HFFc6 (cell line): ENCODE measurements at regions not wholly inside any gene's neighbourhood (a gene's known extent, or its start where the extent isn't known, plus 50 kb on each side); places are given as distances from the start of the nearest gene placed in this dataset.

ENCODE experiments used
- DNase-seq: peaks from one replicate; pipeline ENCODE4 v3.0.0-alpha.2; 2018
- H3K27ac Mint-ChIP-seq: 2 replicates; pipeline ENCODE4 v1.8.0; 2020; ENCODE audit warnings: mild to moderate bottlenecking, mixed read lengths
- H3K27me3 Mint-ChIP-seq: 2 replicates; pipeline ENCODE4 v1.8.0; 2021; ENCODE audit warnings: mild to moderate bottlenecking, moderate library complexity, mixed read lengths; ENCODE audit not compliant: insufficient read depth
- H3K36me3 Mint-ChIP-seq: 2 replicates; pipeline ENCODE4 v1.8.0; 2021; ENCODE audit warnings: low read depth, mixed read lengths
- H3K4me1 Mint-ChIP-seq: 2 replicates; pipeline ENCODE4 v1.8.0; 2020; ENCODE audit warnings: low read depth, mixed read lengths
- H3K4me3 Mint-ChIP-seq: 2 replicates; pipeline ENCODE4 v1.8.0; 2020; ENCODE audit warnings: mild to moderate bottlenecking, moderate library complexity, mixed read lengths
- H3K9me3 Mint-ChIP-seq: 2 replicates; pipeline ENCODE4 v1.8.0; 2020; ENCODE audit warnings: mild to moderate bottlenecking, mixed read lengths
- TF ChIP-seq, protein P1 (sequence below): fragments of 200-600 bp; sonication (generic); IDR thresholded peaks from 2 replicates; pipeline ENCODE4 v1.5.0; 2021; ENCODE audit warnings: antibody characterized with exemption, mild to moderate bottlenecking

DNA sequence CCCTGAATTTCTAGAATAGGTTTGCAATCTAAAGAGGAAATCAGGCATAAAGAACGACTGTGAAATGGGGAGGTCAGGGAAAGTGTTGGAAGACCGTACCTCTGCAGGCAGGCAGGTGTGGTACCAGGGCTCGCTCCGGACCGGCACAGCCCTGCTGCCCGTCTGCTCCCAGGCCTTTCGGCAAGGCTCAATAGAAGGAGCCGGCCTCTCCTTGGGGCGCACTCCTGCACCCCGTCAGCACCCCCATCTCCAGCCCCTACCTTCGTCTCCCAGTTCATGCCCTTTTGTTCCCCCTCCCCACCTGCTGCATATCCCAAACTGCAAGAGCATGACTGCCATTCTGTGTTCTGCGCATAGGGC is 139.8 kb upstream of the SOX1 start:
- Mint-ChIP-seq H3K27me3 (peaks cover 5% of the 10 kb centered on the region), H3K36me3 (peaks cover 8% of the 10 kb centered on the region; the same call in 1 of the 2 replicates), H3K4me1 (no peaks in the 10 kb centered on the region)

DNA sequence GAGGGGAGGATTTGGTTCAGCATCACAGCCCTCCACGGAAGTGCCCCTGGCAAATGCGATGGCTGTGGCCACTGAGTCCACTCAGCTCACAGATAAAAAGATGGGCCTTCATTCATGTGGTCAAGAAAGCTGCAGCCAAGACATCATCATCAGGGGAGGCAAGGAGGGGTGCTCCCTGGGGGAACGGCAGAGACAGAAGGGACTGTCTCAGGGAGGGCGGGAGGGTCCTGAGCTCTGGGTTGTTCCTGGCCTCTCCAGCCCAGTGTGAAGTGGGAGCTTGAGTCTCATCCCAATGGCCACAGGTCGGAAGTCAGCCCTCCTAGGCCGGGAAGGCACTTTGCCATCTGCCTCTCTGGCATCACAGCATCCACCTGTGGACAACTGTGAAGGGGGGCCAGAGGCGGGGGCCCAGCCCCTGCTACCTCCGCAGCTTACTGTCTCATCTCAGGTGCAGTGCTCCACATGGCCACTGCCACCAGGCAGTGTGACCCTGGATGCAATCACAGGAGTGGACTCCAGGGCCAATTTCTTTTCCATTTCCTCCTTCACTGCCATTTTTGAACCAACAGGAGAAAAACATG is 137.8 kb upstream of the SOX1 start:
- peaks cover 67% of the 10 kb centered on the region for H3K9me3 Mint-ChIP-seq
- DNase-seq: no peak
- no peak overlapping the region for H3K27ac Mint-ChIP-seq
- no peak overlapping the region for H3K4me3 Mint-ChIP-seq
- H3K4me1 Mint-ChIP-seq: no peaks in the 10 kb centered on the region
- H3K36me3 Mint-ChIP-seq: peaks cover 8% of the 10 kb centered on the region; the same call in 1 of the 2 replicates
- TF ChIP-seq, protein P1, sequence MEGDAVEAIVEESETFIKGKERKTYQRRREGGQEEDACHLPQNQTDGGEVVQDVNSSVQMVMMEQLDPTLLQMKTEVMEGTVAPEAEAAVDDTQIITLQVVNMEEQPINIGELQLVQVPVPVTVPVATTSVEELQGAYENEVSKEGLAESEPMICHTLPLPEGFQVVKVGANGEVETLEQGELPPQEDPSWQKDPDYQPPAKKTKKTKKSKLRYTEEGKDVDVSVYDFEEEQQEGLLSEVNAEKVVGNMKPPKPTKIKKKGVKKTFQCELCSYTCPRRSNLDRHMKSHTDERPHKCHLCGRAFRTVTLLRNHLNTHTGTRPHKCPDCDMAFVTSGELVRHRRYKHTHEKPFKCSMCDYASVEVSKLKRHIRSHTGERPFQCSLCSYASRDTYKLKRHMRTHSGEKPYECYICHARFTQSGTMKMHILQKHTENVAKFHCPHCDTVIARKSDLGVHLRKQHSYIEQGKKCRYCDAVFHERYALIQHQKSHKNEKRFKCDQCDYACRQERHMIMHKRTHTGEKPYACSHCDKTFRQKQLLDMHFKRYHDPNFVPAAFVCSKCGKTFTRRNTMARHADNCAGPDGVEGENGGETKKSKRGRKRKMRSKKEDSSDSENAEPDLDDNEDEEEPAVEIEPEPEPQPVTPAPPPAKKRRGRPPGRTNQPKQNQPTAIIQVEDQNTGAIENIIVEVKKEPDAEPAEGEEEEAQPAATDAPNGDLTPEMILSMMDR: no peak
- H3K27me3 Mint-ChIP-seq: peaks cover 4% of the 10 kb centered on the region

More for the DNA sequence above, 139.8 kb upstream of the SOX1 start:
- Mint-ChIP-seq H3K27ac (no peak overlapping the region), H3K9me3 (peaks cover 61% of the 10 kb centered on the region), H3K4me3 (no peak overlapping the region)
- TF ChIP-seq, protein P1: no peak
- DNase-seq: no peak

DNA sequence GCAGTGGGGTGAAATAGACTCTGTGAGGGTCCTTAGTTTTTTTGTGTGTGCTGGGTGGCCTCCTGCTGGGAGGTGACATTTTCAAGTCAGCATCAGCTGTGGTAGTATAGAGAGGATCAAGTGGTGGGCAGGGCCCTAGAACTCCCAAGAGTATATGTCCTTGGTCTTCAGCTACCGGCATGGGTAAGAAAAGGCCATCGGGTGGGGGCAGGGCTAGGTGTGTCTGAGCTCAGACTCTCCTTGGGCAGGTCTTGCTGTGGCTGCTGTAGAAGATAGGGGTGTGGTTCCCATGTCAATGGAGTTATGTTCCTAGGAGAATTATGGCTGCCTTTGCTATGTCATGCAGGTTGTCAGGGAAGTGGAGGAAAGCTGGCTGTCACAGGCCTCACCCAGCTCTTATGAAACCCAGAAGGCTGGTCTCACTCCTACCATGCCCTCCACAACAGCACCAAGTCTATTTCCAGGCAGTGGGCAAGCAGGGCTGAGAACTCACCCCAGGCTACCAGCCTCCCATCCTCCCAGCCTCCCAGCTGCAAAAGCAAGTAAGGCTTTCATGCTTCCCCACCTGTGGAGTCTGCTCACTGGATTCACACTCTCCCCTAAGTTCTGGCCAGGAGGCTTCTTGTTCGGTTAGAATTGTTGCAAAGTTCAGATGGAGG is 130.6 kb upstream of the SOX1 start:
- H3K27ac Mint-ChIP-seq: no peak overlapping the region
- DNase-seq: no peak
- TF ChIP-seq, protein P1: no peak
- peaks cover 8% of the 10 kb centered on the region for H3K36me3 Mint-ChIP-seq
- peaks cover 70% of the 10 kb centered on the region for H3K9me3 Mint-ChIP-seq
- H3K4me1 Mint-ChIP-seq: no peaks in the 10 kb centered on the region
- peaks cover 1% of the 10 kb centered on the region; the same call in 1 of the 2 replicates for H3K27me3 Mint-ChIP-seq
- no peak overlapping the region for H3K4me3 Mint-ChIP-seq

DNA sequence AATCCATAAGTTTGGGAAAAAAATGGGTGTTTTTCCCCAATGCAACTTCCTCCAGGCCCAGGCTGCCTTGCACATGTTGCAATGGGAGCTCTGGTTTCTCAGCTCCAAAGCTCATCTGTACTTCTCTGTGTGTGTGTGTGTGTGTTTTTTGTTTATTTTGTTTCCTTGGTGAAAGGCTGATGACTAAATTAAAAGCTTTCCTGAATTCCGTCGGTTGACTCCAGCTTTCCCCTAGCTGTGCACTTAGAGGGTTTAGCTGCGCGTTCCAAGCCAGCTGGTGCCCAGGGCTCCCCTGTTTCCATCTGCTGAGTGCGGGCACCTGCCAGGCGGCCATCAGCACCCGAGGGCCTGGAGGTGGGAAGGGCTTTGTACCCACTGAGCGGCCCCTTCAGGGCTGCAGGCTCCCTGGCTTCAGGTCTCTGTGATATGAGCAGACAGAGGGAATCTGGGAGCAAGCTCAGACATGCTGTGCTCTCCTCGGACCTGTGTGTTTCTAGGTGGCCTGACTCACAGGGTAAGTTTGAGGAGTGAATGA is 129.1 kb upstream of the SOX1 start:
- peaks cover 71% of the 10 kb centered on the region for H3K9me3 Mint-ChIP-seq
- no peak for DNase-seq
- peaks cover 14% of the 10 kb centered on the region for H3K36me3 Mint-ChIP-seq
- no peak overlapping the region for H3K27ac Mint-ChIP-seq
- TF ChIP-seq, protein P1: no peak
- peaks cover 1% of the 10 kb centered on the region; the same call in 1 of the 2 replicates for H3K27me3 Mint-ChIP-seq
- H3K4me3 Mint-ChIP-seq: no peak overlapping the region
- H3K4me1 Mint-ChIP-seq: no peaks in the 10 kb centered on the region

DNA sequence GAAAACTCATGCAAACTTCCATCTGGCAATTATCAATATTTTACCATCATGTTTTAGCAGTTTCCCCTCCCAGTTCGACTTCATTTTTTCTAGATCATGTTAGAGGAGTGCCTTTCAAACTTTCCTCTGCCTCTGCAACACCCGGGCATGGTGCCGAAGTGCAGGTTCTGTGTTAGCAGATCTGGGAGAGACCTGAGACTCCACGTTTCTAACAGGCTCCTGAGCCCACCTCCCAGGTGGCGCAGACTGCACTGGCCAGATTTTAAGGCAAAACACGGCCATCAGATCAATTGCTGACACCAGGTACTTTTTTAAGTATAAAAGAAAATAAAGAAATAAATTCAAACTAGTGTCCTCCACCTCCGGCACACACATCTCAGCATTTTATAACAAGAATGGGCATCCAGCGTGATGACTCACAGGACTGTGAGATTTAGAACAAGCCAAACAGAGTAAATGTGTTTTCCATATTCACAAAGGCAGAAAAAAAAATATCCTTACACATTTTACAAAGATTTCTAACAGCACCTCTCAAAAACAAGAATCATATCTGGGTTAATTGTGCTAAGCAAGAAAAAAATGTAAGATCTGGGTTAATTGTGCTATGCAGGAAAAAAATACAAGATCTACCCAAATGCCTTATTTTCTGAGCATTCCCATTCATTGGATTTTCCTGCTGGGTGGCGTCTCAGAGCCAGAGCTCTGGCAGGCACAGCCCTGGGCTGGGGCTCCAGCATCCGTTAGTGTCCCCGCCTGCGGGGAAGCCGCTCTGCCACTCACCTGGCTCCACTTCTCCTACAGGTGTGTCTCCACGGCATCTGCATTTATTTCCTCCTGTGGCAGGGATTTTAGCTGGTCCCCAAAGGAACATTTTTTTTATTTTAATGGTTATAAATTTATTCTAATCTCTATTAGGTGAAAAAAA is 127.9 kb upstream of the SOX1 start:
- H3K4me1 Mint-ChIP-seq: no peaks in the 10 kb centered on the region
- H3K9me3 Mint-ChIP-seq: peaks cover 71% of the 10 kb centered on the region
- DNase-seq: no peak
- H3K27me3 Mint-ChIP-seq: peaks cover 1% of the 10 kb centered on the region; the same call in 1 of the 2 replicates
- H3K4me3 Mint-ChIP-seq: no peak overlapping the region
- no peak overlapping the region for H3K27ac Mint-ChIP-seq
- TF ChIP-seq, protein P1: no peak
- H3K36me3 Mint-ChIP-seq: peaks cover 14% of the 10 kb centered on the region
